HG03521 (cell line): ENCODE measurements at regions not wholly inside any gene's neighbourhood (a gene's known extent, or its start where the extent isn't known, plus 50 kb on each side); places are given as distances from the start of the nearest gene placed in this dataset.

Experiments used
- ATAC-seq: cut with Tn5 transposase; IDR thresholded peaks from one replicate; pipeline ENCODE4 v1.9.1; 2021; ENCODE audit warnings: mild to moderate bottlenecking, moderate library complexity; ENCODE audit not compliant: unreplicated experiment

DNA sequence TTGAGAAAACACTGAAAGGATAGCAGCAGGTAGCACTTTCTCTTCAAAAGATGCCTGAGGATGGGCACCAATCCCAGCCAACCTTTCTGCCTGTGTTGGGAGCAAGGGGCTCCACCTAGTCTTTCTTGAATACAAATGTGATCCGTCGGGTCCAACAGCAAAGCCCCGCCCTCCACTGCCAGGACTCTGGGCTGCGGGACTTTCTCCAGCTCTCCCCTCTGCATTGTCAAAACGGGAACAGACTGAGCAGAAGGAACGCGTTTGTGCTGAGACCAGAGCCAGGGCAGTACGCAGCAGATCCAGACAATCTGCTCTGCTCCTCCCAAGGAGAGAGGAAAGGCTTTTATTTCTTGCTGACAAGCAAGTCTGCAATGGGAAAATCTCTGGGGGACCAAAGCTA, 139.7 kb downstream of the SEC61B start:
- no peak for ATAC-seq

DNA sequence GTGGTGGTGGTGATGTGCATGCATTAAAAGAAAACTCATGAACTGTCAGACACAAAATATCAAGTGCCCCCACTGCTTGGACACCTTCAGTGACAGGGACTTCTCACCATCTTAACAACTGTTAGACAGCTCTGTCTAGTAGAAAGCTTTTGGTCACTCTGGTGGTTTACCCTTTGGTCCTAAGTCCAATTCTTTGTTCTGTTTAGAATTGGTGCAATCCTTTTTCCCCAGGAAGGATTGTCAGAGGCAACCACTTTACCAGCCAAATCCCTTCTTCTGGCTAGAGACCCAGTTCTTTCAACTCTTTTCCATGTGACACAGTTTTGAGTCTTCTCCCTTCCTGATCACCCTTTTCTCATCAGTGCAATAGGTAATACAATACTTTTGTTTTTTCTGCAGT, 140.2 kb downstream of the SEC61B start:
- ATAC-seq = no peak

DNA sequence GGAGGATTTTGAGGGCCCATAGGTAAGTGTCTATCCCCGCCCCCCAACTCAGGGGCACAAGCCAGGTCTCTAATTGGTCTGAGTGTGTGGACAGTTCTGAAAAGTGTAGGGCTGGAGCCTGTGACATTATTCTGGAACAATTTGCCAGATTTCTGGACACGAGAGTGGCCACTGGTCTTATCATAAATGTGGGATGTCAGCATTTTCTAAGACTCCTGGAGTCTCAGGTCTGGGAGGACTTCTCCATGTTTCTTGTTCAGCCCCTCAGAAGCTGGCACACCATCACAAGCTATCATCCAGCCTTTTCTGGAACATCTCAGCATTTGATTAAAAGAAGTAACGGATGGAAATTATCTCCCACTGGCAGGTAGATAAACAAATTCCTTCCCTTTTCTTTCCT, 141.4 kb downstream of the SEC61B start:
- no peak for ATAC-seq

DNA sequence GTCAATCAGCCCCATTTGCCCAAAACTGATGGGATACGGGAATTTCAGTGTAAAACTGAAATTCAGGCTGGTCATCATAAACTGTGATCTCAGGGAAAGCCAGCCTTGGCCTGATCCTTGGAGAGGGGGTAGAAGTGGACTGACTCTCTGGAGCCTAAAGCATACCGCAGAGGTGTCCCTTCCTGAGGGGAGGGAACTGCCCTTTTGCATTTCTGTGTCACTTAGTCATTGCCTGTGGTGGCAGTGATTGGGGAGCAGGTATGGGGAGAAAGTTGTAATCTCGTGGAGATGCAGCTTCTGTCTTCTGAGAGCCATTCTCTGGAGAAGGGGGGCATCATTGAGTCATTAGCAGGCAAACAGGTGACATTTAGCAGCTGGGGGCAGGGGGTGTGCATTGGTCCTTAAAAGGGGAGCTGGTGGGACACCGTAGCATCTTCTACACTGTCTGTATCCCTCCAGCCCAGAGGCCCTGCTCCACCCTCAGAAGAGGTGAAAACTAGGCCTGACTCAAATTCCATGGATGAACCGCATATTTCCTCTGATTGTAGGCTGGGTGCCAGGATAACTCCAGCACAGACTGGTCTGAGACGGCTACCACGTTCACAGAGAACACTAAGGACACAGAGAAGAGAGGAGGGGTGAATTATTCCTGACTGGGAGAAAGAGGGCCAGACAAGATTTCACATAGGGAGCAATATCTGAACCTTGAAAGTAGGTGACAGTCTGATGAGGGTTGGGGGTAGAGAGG, 143.3 kb downstream of the SEC61B start:
- no peak for ATAC-seq

DNA sequence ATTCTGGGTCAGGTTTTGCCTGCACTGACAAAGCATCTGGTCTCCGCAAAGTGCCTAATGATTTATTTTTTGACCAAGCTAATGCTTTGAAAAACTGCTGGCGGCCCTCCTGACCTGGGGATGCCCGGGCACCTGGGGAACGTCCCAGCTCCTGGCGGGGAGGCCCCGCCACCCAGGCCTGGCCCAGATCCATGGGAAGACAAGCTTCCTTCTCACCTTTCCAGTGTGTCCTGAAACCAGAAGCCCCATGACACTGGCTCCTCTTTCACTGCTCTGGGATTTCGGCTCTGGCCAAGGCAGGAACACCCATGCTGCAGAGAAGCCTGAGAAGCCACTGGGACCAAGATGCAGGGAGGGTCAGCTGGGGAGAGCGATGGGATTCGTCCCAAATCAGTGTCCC, 144.1 kb downstream of the SEC61B start:
- no peak for ATAC-seq

DNA sequence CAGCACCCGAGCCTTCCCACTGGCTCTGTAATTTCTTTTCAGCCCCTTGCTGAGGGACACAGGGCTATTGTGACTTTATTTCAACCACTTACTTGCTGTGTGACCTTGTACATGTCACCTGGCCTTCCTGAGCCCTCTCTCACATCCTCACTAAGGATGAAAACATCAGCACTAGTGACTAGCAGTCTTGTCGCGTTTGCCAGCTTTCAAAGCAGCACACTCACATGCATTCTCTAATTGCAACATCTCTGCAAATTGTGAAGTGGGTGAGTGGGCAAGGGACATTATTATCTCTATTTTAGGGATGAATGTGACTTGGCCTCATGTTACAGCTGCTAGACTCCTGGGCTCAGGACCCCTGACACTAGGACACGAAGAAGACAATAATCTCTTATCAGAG, 144.5 kb downstream of the SEC61B start:
- no peak for ATAC-seq

DNA sequence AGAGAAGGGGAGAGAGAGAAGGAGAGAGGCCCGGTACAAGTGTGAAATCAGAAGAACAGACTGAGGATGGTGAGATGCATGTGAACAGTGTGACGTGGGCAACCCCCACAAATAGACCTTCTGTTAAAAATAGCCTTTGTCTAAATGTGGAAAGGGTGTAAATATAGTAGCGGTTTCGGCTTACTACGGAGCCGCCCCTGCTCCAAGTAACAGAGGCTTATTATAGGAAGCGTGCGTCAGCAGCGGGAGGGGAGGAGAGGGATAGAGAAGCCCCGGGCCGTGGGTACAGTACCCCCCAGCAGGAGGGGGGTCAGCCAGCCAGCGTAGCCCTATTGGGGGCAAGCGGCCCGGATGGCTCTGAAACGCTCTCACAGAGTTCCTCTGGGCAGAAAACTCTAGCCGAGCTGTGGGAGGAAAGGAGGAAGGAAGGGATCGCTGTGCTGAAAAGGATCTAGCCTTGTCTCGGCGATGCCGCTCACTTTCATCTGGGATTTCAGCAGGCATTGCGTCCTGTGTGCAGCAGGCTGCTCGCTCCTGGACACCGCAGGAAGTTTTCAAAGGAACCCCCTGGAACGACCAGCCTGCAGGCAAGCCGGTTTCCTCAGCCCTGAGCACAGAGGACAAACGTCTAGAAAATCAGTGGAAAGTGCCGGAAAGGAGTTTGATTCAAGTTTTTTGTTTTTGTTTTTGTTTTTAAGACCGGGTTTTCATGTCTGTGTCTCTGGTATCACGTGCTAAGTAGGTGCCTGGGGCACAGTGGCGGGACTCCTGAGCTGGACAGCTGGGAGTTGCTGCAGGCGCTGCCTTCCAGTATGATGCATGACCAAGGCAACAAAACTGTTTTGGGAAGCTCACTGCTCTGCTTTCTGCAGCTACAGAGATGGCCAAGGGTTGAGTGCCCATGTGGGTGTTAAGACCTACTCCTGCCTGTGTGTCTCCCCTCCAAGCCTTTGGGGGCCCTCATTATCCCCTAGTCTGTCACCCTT, 146.6 kb downstream of the SEC61B start:
- ATAC-seq = peak; percentile 40

DNA sequence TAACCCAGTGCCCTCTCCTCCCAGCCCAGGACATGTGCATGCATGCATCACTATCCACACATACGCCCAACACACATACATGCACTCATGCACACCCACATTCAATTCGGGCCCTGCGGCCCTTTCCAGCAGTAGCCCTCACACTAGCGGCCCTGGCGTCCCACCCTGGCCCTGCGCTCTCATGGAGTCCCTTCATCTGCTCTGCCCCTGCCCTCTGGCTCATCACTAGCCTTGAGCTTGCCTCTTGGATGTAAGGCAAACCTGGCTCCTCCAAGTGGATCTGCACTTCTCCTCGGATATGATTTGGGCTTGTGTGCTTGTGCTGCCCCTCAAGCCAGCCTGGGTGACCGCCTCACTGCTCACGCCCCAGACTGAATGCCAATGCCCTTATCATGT, 147.2 kb downstream of the SEC61B start:
- no peak for ATAC-seq

DNA sequence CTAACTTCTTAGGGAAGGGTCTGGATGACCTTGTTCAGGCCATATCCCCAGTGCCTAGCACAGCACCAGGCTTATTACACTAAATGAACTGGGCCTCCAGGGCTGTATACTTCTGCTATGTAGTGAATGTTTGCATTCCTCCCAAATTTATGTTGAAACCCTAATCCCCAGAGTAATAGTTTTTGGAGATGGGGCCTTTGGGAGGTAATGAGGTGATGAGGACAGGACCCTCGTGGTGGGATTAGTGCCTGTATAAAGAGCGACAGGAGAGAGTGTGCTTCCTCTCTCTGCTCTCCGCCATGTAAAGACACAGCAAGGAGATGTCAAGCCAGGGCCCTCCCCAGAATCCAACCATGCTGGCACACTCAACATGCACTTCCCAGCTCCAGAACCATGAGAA, 148.3 kb downstream of the SEC61B start:
- ATAC-seq = no peak

DNA sequence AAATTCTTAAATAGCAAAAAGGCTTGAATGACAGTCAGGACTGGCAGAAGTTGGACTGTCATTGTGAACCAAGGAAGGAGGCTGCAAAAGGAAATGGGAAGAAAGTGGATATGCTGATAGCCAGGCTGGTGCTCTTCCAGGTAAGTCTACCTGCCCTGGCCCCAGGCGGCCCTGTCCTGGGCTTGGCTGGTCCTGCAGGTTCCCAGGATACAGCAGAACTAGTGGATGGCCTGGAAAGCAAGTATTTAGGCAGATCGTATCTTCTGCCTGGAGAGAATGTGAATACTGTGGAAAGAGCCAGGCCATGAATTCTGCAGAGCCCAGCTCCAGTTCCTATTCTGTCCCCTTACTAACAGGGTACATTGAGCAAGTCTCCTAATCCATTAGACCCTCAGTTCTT, 149.3 kb downstream of the SEC61B start:
- no peak for ATAC-seq

DNA sequence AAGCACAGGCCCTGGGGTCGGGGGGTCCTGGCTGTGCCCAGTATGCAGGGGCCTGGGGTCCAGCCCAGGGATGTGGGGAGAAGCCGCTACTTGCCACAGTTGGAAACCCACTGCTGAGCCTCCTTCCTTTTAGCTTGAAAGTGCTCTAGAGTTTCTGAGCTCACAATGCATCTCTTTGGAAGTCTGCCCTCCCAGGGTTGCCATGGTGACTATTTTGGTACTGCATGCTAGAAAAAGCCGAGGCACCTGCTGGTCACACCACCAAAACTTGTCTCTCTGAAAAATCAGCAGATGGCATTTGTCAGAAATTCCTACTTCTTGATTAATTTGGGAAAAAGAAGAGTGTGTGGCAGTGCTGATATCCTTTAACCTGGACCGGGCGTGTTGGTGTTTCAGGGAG, 151.8 kb downstream of the SEC61B start:
- ATAC-seq = no peak

DNA sequence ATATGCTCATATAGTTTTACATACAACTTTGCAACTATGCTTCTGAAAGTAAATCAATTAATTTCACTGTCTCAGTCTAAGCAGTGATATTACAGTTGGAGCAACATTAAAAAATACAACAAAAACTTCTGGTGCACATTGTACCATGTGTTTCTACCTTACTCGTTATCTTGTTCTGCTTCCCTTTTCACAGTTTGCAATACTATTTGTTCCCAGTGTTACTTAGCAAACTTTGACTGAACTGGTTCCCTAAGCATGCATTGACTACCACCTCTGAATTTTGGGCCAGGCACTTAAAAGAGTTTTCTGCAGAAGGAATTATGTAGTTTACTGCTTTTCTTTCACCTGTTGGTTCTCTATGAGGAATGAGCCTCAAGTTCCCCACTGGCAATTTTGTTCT, 152.7 kb downstream of the SEC61B start:
- ATAC-seq = no peak

DNA sequence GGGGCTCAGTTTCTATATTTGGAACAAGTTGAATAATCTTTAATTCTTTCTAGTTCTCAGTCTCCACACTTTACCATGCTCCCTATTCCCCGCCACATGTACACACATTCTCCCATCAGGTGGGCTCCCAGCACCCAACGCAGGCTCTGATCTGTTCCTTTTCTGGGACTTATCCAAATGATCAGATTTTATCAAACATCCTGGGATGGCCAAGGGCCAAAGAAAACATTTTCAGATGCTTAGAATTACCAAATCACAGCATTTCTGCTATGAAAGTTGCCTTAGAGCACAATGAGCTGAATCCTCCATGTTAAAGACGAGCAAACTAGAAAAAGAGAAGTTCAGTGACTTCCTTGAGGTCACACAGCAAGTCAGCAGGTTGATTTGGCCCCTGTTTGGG, 153.4 kb downstream of the SEC61B start:
- no peak for ATAC-seq

DNA sequence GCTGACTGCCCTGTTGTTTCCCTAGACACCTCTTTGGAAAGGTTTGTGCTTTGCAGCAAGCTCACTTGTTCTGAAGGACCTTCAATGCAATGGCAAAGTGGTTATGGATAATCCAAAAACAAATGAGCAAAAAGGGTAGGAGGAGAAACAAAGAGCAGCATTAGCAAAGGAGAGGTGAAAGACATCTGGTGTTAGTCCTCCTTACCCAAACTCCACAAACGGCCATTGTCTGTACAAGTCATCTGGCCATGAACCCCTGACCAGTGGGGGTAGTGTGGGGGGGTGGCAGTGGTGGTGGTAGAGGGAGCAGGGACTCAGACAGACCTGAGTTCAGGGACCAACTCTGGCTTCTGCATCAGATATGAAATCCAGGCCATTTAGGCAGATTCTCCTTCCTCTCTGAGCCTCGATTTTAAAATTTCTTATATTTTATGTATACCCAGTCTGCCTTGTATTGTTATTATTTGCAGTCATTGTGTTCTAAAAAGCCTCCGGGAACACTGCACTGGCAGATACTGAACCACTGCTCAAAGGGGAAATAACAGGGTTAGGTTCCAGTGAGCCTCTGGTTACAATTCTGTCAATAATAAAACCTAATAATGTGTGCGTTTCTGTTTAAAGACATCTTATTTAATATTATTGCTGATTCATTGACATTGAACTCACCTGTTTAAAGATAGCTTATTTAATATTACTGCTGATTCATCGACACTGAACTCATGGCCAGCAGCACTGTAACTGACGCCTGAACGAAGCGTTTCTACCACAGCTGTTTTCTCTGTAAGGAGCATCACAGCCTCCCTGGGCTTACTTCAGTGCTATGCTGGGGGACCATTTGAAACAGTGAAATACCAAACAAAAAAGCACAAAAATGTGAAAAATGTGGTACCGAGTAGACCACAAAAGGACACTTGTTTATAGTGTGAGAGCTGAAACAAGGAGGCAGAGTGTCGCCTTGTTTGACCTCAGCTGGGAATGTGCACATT, 156.0 kb downstream of the SEC61B start:
- ATAC-seq = no peak

DNA sequence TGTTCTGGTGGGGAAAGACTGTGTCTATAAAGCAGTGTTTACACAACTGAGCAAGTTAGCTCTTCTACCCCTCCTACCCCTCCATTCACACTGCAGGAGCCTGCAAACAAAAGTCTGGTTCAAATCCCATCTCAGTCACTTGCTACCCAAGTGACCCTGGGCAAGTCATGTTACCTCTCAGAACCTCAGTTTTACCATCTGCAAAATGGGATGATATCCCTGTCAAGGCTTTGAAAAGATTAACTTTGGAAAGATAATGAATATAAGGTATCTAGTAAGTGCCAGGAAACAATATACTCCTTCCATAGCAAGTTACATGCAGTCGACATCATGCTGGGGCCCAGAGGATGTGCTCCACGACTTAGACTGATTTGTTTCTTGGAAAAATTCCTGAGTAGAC, 161.5 kb downstream of the SEC61B start:
- ATAC-seq = no peak

DNA sequence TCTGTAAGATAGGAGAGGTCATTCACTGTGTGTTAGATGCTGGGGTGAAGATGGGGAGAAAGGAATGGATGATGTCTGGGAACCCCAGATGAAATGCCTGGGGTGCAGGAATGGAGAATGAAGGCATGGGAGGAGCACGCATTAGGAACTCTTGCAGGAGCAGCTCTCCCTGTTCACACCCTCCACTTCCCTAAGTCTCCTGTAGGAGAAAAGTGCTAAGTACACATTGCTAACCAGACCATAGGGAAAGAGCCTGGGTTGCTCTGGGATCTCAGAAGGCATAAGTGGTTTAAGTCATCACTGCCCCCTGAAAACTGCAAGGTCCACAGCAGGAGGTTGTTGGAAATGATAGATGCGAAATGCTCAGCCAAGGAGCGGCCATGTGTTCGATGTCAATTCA, 163.1 kb downstream of the SEC61B start:
- no peak for ATAC-seq

DNA sequence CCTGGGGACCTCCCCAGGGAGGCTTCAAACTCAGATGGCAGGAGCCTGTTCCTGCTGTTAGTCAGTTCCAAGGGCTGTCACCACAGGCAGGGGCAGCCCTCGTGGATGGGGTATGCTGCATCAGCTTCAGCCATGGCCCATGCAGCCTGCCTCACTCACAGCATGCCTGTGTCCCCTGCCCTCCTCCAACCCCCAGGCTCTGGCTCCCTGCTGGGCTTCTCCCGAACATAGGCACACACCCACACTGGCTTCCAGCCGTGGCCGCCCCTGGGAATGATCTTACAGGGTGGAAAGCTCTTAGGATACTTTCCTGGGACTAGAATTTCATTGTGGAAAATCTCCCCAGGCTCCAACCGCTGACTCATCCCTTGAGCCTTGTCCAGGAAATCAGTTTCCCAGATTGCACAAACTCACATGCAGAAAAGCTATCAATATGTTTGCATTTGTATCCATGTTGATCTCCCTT, 163.8 kb downstream of the SEC61B start:
- no peak for ATAC-seq

DNA sequence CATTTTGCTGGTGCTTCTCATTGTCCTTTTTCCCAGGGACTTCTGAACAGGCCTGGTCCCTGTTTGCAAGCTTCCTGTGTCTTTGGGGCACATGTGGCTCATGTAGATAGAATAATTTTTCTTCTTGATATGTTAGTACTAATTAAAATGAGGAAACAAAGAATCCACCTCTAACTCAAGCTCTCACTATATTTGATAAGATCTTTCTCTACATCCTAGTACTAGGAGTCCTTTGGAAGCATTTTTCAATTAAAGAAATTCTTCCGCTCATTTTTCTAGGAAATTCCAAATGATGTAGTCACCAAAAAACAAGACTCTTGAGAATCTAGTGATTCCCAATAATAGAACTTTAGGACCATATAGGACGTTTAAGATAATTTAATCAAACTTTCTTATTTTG, 165.3 kb downstream of the SEC61B start:
- no peak for ATAC-seq

DNA sequence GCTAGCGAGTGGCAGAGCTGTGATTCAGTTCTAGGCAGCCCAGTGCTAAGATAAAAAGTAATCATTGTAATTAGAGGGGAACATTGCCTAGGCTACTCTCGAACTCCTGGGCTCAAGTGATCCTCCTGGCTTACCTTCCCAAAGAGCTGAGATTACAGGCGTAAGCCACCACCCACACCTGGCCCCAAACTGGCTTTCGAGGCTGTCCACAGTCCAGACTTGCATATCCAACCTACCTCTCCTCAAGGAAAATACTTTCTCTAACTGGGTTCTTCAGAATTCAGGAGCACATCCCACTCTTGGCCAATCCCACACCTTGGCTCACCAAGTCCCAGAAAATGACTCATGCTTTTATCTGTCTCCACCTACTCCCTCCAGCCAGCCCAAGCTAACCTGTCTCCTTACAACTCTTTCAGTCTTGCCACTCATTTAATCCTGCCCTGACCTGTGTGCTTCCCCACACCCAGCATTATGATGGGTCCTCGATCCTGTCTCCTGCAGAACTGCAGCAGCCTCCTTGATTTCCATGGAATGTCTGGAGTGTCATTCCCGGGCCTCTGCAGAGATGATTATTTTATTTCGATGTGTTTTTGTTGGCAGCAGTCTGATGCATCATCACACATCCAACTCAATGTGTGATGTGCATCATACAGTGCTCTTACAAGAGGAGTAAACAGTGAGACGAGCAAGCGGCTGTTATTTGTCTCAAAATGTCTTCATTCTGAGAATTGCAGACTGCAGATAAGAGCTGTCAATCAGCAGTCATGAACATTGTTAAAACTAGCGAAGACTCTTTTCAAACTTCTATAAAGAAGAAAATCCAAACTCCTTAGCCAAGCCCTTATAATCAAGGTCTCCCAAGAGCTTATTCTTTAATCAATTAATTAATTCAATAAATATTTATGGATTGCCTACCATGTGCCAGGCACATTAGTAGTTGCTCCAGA, 167.3 kb downstream of the SEC61B start:
- no peak for ATAC-seq
